Epithelial cell of proximal tubule (primary cell): ENCODE measurements at regions not wholly inside any gene's neighbourhood (a gene's known extent, or its start where the extent isn't known, plus 50 kb on each side); places are given as distances from the start of the nearest gene placed in this dataset.

Experiments used
- DNase-seq: peaks from one replicate; pipeline ENCODE4 v3.0.0-alpha.2; 2011; ENCODE audit warnings: low read depth
- H3K4me3 ChIP-seq: 2 replicates; pipeline ENCODE4 v1.5.1; 2011; ENCODE audit warnings: low read depth, mild to moderate bottlenecking, low read length
- CTCF ChIP-seq: conservative IDR thresholded peaks from 2 replicates; pipeline ENCODE4 v1.5.1; 2012; ENCODE audit warnings: low read depth, mild to moderate bottlenecking, low read length

GRCh38 chr4:131159261-131159660 lies 1989.8 kb upstream of the PCDH10 start:
- no peak for TF ChIP-seq CTCF
- no peak for DNase-seq
- no peak overlapping the region for H3K4me3 ChIP-seq

- DNase-seq, result no peak
Observed at GRCh38 chr4:131192318-131192717, 1956.8 kb upstream of the PCDH10 start.

GRCh38 chr4:131207589-131207988 lies 1941.5 kb upstream of the PCDH10 start:
- H3K4me3 ChIP-seq, result no peak overlapping the region
- no peak for TF ChIP-seq CTCF
- no peak for DNase-seq

More at GRCh38 chr4:131192318-131192717, 1956.8 kb upstream of the PCDH10 start:
- TF ChIP-seq CTCF, result no peak
- no peak overlapping the region for H3K4me3 ChIP-seq

- no peak for TF ChIP-seq CTCF
- no peak overlapping the region for H3K4me3 ChIP-seq
- DNase-seq, result no peak
Observed at GRCh38 chr4:131248314-131248713, 1900.8 kb upstream of the PCDH10 start.

- DNase-seq, result no peak
- no peak overlapping the region for H3K4me3 ChIP-seq
- TF ChIP-seq CTCF, result no peak
Observed at GRCh38 chr4:131251321-131251720, 1897.8 kb upstream of the PCDH10 start.

GRCh38 chr4:131257241-131257640 lies 1891.9 kb upstream of the PCDH10 start:
- no peak for TF ChIP-seq CTCF
- H3K4me3 ChIP-seq, result no peak overlapping the region
- DNase-seq, result no peak

- TF ChIP-seq CTCF, result no peak
- H3K4me3 ChIP-seq, result no peak overlapping the region
- DNase-seq, result no peak
Observed at GRCh38 chr4:131258361-131258760, 1890.7 kb upstream of the PCDH10 start.
